ENCODE measurements at regions not wholly inside any gene's neighbourhood (a gene's known extent, or its start where the extent isn't known, plus 50 kb on each side); places are given as distances from the start of the nearest gene placed in this dataset.

DNA sequence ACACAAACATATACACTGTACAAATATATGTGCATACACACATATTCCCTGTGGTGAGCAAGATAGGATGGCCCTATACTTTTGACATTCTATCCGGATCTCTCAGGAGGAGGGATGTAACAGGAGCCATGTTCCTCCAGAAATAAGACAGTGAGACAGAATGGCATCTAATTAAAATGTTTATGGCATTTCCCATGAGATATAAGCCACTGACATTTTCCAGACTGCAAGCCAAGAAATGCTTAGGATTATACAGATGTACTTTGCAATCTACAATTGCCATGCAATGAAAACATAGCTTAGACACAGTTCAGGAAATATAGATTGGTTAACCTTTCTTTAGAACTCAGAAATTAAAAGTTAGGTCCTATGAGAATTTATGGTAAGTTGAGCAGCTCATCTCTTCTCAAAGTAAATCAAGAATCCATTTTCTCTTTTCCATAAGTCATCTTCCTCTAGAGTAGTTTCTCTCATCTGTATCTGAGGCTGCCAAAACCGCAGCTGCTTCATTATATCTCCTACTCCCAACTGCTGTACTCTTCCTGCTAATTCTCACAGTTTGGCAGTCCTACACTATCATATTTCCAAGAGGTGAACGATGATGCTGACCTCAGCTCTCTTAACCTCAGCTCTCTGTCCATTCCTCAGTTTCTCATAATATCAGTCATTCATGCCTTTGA, 1719.1 kb downstream of the MAT2B start:
- POLR2A ChIA-PET: no interaction called here
- Histone ChIP-seq H3K27ac (ENCODE audit: extremely low read length, insufficient read depth, low read length) (no peak overlapping the region), H2AFZ (ENCODE audit: low read length) (no peak overlapping the region), H3K27me3 (ENCODE audit: control insufficient read depth in 1 of 2, insufficient read depth in 2 of 2, low read length in 2 of 2) (no peaks in the 10 kb centered on the region), H3K9ac (ENCODE audit: insufficient read depth, low read depth, low read length) (no peak overlapping the region), H3K4me1 (ENCODE audit: insufficient read depth, low read length) (no peaks in the 10 kb centered on the region), H3K4me2 (ENCODE audit: low read depth, low read length) (no peak overlapping the region), H3K4me3 (replicated peaks in 1 of 3; ENCODE audit: insufficient read depth in 1 of 3, low read depth in 2 of 3, low read length in 3 of 3) (no peak overlapping the region), H3K36me3 (replicated peaks in 1 of 2; ENCODE audit: control insufficient read depth in 1 of 2, insufficient read depth in 2 of 2, low read length in 2 of 2) (no peaks in the 10 kb centered on the region), H3K9me3 (ENCODE audit: low read length) (peaks cover 34% of the 10 kb centered on the region), H3K79me2 (ENCODE audit: insufficient read depth, low read length) (no peaks in the 10 kb centered on the region), H4K20me1 (ENCODE audit: insufficient read depth, low read length) (no peaks in the 10 kb centered on the region)
- in situ Hi-C loops (cut with HindIII; ENCODE audit: extremely low pct_ligation_motif_present, low pct_unique_long_range_greater_than_20kb) (loop anchor here (25.0 kb wide), 2 partner anchors 1212 to 1662 kb away; no protein-coding TSS in a partner anchor), intact Hi-C loops (cut with micrococcal nuclease; ENCODE audit: unreplicated experiment) (no loop called here)
- CTCF ChIA-PET (ENCODE audit: low intra/inter-chr PET ratio, low total read pairs): no interaction called here
- FAIRE-seq: no peak
- DNase-seq (ENCODE audit: low spot score): no peak
- TF ChIP-seq RFXAP (CRISPR knock-in tag; IDR thresholded peaks at IDR 0.05; ENCODE audit: borderline replicate concordance) (no peak), HOXA9 (CRISPR knock-in tag; IDR thresholded peaks at IDR 0.05; ENCODE audit: borderline replicate concordance) (no peak), MAFG (CRISPR knock-in tag; IDR thresholded peaks at IDR 0.05) (no peak), CCAR2 (optimal IDR thresholded peaks at IDR 0.05; ENCODE audit: low read depth, low read length) (no peak), CCDC6 (CRISPR knock-in tag; IDR thresholded peaks at IDR 0.05) (no peak), ARNT (IDR thresholded peaks at IDR 0.05) (no peak), KLF11 (CRISPR knock-in tag; IDR thresholded peaks at IDR 0.05) (no peak), KAT8 (CRISPR knock-in tag; IDR thresholded peaks at IDR 0.05) (no peak), ZNF224 (CRISPR knock-in tag; IDR thresholded peaks at IDR 0.05) (no peak), SIX1 (CRISPR knock-in tag; IDR thresholded peaks at IDR 0.05; ENCODE audit: borderline replicate concordance) (no peak), PAF1 (CRISPR knock-in tag; IDR thresholded peaks at IDR 0.05) (no peak)
- TF ChIP-seq, protein P1, sequence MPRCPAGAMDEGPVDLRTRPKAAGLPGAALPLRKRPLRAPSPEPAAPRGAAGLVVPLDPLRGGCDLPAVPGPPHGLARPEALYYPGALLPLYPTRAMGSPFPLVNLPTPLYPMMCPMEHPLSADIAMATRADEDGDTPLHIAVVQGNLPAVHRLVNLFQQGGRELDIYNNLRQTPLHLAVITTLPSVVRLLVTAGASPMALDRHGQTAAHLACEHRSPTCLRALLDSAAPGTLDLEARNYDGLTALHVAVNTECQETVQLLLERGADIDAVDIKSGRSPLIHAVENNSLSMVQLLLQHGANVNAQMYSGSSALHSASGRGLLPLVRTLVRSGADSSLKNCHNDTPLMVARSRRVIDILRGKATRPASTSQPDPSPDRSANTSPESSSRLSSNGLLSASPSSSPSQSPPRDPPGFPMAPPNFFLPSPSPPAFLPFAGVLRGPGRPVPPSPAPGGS (CRISPR knock-in tag; IDR thresholded peaks at IDR 0.05): no peak
- TF ChIP-seq, protein P2, sequence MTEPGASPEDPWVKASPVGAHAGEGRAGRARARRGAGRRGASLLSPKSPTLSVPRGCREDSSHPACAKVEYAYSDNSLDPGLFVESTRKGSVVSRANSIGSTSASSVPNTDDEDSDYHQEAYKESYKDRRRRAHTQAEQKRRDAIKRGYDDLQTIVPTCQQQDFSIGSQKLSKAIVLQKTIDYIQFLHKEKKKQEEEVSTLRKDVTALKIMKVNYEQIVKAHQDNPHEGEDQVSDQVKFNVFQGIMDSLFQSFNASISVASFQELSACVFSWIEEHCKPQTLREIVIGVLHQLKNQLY (CRISPR knock-in tag; IDR thresholded peaks at IDR 0.05): no peak
- TF ChIP-seq, protein P3, sequence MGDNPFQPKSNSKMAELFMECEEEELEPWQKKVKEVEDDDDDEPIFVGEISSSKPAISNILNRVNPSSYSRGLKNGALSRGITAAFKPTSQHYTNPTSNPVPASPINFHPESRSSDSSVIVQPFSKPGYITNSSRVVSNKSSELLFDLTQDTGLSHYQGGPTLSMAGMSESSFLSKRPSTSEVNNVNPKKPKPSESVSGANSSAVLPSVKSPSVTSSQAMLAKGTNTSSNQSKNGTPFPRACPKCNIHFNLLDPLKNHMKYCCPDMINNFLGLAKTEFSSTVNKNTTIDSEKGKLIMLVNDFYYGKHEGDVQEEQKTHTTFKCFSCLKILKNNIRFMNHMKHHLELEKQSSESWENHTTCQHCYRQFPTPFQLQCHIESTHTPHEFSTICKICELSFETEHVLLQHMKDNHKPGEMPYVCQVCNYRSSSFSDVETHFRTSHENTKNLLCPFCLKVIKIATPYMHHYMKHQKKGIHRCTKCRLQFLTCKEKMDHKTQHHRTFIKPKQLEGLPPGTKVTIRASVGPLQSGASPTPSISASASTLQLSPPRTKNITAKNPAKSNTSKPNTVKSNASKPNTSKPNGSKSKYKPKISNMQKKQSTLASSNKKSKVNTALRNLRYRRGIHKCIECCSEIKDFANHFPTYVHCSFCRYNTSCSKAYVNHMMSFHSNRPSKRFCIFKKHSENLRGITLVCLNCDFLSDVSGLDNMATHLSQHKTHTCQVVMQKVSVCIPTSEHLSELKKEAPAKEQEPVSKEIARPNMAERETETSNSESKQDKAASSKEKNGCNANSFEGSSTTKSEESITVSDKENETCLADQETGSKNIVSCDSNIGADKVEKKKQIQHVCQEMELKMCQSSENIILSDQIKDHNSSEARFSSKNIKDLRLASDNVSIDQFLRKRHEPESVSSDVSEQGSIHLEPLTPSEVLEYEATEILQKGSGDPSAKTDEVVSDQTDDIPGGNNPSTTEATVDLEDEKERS (CRISPR knock-in tag; IDR thresholded peaks at IDR 0.05): no peak
- TF ChIP-seq, protein P4, sequence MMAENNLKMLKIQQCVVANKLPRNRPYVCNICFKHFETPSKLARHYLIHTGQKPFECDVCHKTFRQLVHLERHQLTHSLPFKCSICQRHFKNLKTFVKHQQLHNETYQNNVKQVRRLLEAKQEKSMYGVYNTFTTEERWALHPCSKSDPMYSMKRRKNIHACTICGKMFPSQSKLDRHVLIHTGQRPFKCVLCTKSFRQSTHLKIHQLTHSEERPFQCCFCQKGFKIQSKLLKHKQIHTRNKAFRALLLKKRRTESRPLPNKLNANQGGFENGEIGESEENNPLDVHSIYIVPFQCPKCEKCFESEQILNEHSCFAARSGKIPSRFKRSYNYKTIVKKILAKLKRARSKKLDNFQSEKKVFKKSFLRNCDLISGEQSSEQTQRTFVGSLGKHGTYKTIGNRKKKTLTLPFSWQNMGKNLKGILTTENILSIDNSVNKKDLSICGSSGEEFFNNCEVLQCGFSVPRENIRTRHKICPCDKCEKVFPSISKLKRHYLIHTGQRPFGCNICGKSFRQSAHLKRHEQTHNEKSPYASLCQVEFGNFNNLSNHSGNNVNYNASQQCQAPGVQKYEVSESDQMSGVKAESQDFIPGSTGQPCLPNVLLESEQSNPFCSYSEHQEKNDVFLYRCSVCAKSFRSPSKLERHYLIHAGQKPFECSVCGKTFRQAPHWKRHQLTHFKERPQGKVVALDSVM (CRISPR knock-in tag; IDR thresholded peaks at IDR 0.05): no peak
- no peak for ATAC-seq
- no TSS peak for BruUV-seq (replicated peaks)
- 2% methylated on average over 3 of the region's 3 CpGs for WGBS (ENCODE audit: low lambda C conversion rate)
